DND-41 (cell line): ENCODE measurements at regions not wholly inside any gene's neighbourhood (a gene's known extent, or its start where the extent isn't known, plus 50 kb on each side); places are given as distances from the start of the nearest gene placed in this dataset.

Experiments used
- ATAC-seq: fragments of 200-7000 bp; cut with Tn5 transposase; 3 replicates; pipeline ENCODE4 v1.9.1; 2021; ENCODE audit warnings: low read depth; ENCODE audit not compliant: insufficient read depth
- DNase-seq: peaks from one replicate; pipeline ENCODE4 v3.0.0-alpha.2; 2020
- H2AFZ ChIP-seq: 2 replicates; pipeline ENCODE4 v1.6.0; 2012; ENCODE audit warnings: low read depth, low read length
- H3K27ac ChIP-seq: 2 replicates; pipeline ENCODE4 v1.5.1; 2012; ENCODE audit warnings: low read length, inconsistent platforms
- H3K27me3 ChIP-seq: fragments of 200-600 bp; sonication (generic); 2 replicates; pipeline ENCODE4 v1.6.0; 2012; ENCODE audit warnings: low read length, mild to moderate bottlenecking, inconsistent platforms; ENCODE audit not compliant: insufficient read depth, poor library complexity
- H3K36me3 ChIP-seq: 2 replicates; pipeline ENCODE4 v1.5.1; 2012; ENCODE audit warnings: low read length, inconsistent platforms; ENCODE audit not compliant: insufficient read depth
- H3K4me1 ChIP-seq: 2 replicates; pipeline ENCODE4 v1.5.1; 2012; ENCODE audit warnings: mild to moderate bottlenecking, low read length; ENCODE audit not compliant: insufficient read depth
- H3K4me2 ChIP-seq: 2 replicates; pipeline ENCODE4 v1.6.0; 2012; ENCODE audit warnings: mild to moderate bottlenecking, moderate library complexity, low read length, inconsistent platforms; ENCODE audit not compliant: insufficient read depth
- H3K4me3 ChIP-seq, 2 experiments: fragments of 200-600 bp in 1 of 2; shearing (Covaris generic) in 1 of 2; 2 replicates each; pipeline ENCODE4 v1.5.1; 2012 to 2016; ENCODE audit warnings: inconsistent platforms in 2 of 2, low read length in 2 of 2, mild to moderate bottlenecking in 2 of 2, low read depth in 1 of 2, moderate library complexity in 1 of 2
- H3K79me2 ChIP-seq: 2 replicates; pipeline ENCODE4 v1.6.0; 2012; ENCODE audit warnings: low read length, inconsistent platforms; ENCODE audit not compliant: insufficient read depth
- H3K9ac ChIP-seq: 2 replicates; pipeline ENCODE4 v1.6.0; 2012; ENCODE audit warnings: low read depth, mild to moderate bottlenecking, inconsistent platforms, low read length, moderate library complexity
- H3K9me3 ChIP-seq: 2 replicates; pipeline ENCODE4 v1.5.1; 2012; ENCODE audit warnings: low read length, moderate library complexity, mild to moderate bottlenecking, inconsistent platforms; ENCODE audit not compliant: insufficient read depth, severe bottlenecking
- H4K20me1 ChIP-seq: 2 replicates; pipeline ENCODE4 v1.6.0; 2012; ENCODE audit warnings: low read length; ENCODE audit not compliant: insufficient read depth
- CTCF ChIP-seq: IDR thresholded peaks from 2 replicates; pipeline ENCODE4 v1.5.1; 2012; ENCODE audit warnings: borderline replicate concordance, low read length, moderate library complexity, mild to moderate bottlenecking; ENCODE audit not compliant: poor library complexity, severe bottlenecking; ENCODE audit errors: extremely low read depth
- EZH2 ChIP-seq: IDR thresholded peaks from 3 replicates; pipeline ENCODE4 v1.6.1; 2012; ENCODE audit warnings: borderline replicate concordance, low read depth, mild to moderate bottlenecking, moderate library complexity, low read length, inconsistent platforms; ENCODE audit not compliant: severe bottlenecking

- Histone ChIP-seq H2AFZ (0 out of 2 replicates have a peak overlapping the region, but pooled peaks have one; percentile 5), H3K27ac (no peak overlapping the region), H3K4me2 (no peak overlapping the region), H3K79me2 (no peaks in the 10 kb centered on the region), H4K20me1 (no peaks in the 10 kb centered on the region), H3K9ac (no peak overlapping the region), H3K4me1 (no peaks in the 10 kb centered on the region), H3K4me3 (no peak overlapping the region), H3K36me3 (no peaks in the 10 kb centered on the region), H3K27me3 (no peaks in the 10 kb centered on the region), H3K9me3 (no peaks in the 10 kb centered on the region)
- ATAC-seq, result peak; percentile 66
- DNase-seq, result no peak
- TF ChIP-seq CTCF (peak; percentile 58), EZH2 (no peak)
Measured at GRCh38 chr4:12852338-12853307, 631.5 kb downstream of the RAB28 start.

- Histone ChIP-seq H3K79me2 (no peaks in the 10 kb centered on the region), H3K4me3 (no peak overlapping the region), H3K27me3 (no peaks in the 10 kb centered on the region), H3K4me2 (no peak overlapping the region), H3K36me3 (no peaks in the 10 kb centered on the region), H3K9ac (no peak overlapping the region), H3K9me3 (no peaks in the 10 kb centered on the region), H2AFZ (no peak overlapping the region), H3K4me1 (no peaks in the 10 kb centered on the region), H3K27ac (no peak overlapping the region), H4K20me1 (no peaks in the 10 kb centered on the region)
- ATAC-seq, result no peak
- TF ChIP-seq CTCF, result no peak
- no peak for TF ChIP-seq EZH2
- DNase-seq, result no peak
Measured at GRCh38 chr4:12846368-12846767, 637.8 kb downstream of the RAB28 start.

- ATAC-seq (no peak), DNase-seq (no peak)
- Histone ChIP-seq H4K20me1 (no peaks in the 10 kb centered on the region), H2AFZ (no peak overlapping the region), H3K4me1 (no peaks in the 10 kb centered on the region), H3K4me3 (no peak overlapping the region), H3K9ac (no peak overlapping the region), H3K27me3 (no peaks in the 10 kb centered on the region), H3K27ac (no peak overlapping the region), H3K36me3 (no peaks in the 10 kb centered on the region), H3K4me2 (no peak overlapping the region), H3K9me3 (no peaks in the 10 kb centered on the region), H3K79me2 (no peaks in the 10 kb centered on the region)
- no peak for TF ChIP-seq CTCF
- no peak for TF ChIP-seq EZH2
Measured at GRCh38 chr4:12844141-12844540, 640.0 kb downstream of the RAB28 start.
